IPS-18c (cell line): ENCODE measurements at regions not wholly inside any gene's neighbourhood (a gene's known extent, or its start where the extent isn't known, plus 50 kb on each side); places are given as distances from the start of the nearest gene placed in this dataset.

Source experiments
- H3K4me3 ChIP-seq: 2 replicates; pipeline ENCODE4 v1.7.0; 2013; ENCODE audit warnings: low read depth, mild to moderate bottlenecking, low read length, moderate library complexity; ENCODE audit not compliant: insufficient read depth
- H3K9me3 ChIP-seq: one replicate; pipeline ENCODE4 v1.6.1; 2013; ENCODE audit warnings: mild to moderate bottlenecking, low read length, moderate library complexity; ENCODE audit not compliant: control insufficient read depth, insufficient read depth

- Histone ChIP-seq H3K4me3 (no peak overlapping the region), H3K9me3 (no peaks in the 10 kb centered on the region)
Measured at GRCh38 chr14:34356264-34356654, 105.8 kb downstream of the SPTSSA start.

DNA sequence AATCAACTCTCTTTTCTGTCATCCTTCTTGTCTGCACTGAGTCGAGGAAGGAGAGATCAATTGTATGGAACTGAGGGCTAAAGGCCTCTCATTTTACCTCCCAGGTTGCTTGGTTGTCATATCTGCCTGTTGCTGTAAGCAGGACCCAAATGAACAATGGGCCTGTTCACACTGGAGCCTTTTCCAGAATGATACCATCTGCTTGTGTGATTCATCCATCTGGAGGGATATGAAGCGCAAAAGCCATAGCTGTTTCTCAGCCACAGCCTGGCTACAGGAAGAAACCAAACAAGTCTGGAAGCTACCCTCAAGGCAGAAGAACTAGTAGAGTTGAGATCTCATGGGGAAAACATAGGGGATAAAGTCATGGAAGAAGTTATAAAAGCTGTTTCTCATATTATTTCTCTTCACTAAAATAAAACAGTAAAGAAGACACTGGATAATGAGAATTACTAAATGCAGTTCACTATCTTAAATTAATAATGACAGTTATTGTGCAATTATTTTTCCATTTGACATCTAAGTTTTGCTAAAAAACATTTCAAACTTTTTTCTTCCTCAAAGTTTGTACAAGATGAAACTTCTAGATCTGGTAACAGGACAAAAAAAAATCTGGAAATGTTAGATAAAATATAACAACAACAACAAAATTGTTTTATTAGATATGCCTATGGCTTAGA is 106.3 kb downstream of the SPTSSA start:
- H3K9me3 ChIP-seq: no peaks in the 10 kb centered on the region
- no peak overlapping the region for H3K4me3 ChIP-seq

DNA sequence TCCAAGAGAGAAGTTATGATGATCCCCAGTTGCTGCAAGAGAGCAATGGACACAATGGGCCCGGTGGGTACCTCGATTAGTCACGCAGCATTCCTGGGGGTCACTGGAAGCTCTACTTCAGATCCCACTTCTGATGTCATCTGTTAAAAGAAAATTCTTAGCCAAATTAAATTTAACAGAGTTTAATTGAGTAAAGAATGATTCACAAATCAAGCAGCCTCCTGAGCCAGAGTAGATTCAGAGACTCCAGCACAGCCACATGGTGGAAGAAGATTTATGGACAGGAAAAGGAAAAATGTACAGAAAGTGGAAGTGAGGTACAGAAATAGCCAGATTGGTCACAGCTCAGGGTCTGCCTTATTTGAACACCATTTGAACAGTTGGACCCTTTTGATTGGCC is 107.5 kb downstream of the SPTSSA start:
- Histone ChIP-seq H3K9me3 (no peaks in the 10 kb centered on the region), H3K4me3 (no peak overlapping the region)

GRCh38 chr14:34350903-34351302 is 111.1 kb downstream of the SPTSSA start:
- peaks cover 2% of the 10 kb centered on the region for H3K9me3 ChIP-seq
- no peak overlapping the region for H3K4me3 ChIP-seq

DNA sequence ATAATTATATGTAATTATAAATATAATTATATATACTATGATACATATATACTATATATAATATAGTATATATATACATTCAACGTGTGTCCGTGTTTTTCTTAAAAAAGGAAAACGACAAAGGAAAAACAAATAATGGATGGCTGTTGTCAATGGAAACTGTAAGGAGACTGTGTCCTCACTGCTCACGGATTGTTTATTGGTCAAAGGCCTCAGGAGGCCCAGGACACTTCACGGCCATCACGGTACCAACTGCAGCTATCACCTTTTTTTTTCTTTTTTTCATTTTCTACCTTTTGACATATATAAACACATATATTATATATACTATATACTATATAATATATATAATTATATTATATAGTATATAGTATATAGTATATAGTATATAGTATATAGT is 113.4 kb downstream of the SPTSSA start:
- H3K4me3 ChIP-seq: no peak overlapping the region
- peaks cover 2% of the 10 kb centered on the region for H3K9me3 ChIP-seq

DNA sequence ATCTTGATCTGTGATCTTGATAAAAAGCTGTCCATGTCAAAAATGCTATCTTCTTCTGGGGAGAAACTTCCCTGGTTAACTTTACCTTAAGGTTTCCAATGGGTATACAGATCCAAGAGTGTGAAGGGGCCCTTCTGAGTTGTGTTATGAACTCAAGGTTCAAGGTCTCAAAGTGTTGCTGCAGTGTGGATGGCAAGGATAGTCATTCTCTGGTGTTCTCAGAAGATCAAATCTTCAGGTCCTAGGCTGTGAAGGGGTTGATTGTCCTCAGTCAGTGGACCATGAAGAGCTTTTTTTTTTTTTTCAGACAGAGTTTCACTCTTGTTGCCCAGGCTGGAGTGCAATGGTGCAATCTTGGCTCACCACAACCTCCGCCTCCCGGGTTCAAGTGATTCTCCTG is 114.4 kb downstream of the SPTSSA start:
- H3K9me3 ChIP-seq: peaks cover 2% of the 10 kb centered on the region
- H3K4me3 ChIP-seq: no peak overlapping the region

- H3K9me3 ChIP-seq: peaks cover 2% of the 10 kb centered on the region
- no peak overlapping the region; the same call in 1 of the 2 replicates for H3K4me3 ChIP-seq
Measured at GRCh38 chr14:34345718-34346465, 116.1 kb downstream of the SPTSSA start.

DNA sequence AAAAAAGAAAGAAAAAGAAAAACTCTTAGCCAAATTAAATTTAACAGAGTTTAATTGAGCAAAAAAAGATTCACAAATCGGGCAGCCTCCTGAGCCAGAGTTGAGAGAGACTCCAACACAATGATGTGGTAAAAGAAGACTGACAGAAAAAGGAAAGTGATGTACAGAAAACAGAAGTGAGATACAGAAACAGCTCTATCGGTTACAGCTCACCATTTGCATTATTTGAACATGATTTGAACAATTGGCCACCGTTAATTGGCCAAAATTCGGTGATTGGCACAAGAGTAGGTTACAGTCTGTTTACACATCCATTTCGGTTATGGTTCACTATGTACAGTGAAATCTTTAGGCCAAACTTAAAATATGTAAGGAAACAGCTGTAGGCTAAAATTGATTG is 117.7 kb downstream of the SPTSSA start:
- H3K4me3 ChIP-seq: no peak overlapping the region

GRCh38 chr14:34340025-34340625 is 121.9 kb downstream of the SPTSSA start:
- H3K9me3 ChIP-seq: no peaks in the 10 kb centered on the region
- no peak overlapping the region for H3K4me3 ChIP-seq

More for the DNA sequence above, 117.7 kb downstream of the SPTSSA start:
- peaks cover 2% of the 10 kb centered on the region for H3K9me3 ChIP-seq

GRCh38 chr14:34338056-34338455 is 124.0 kb downstream of the SPTSSA start:
- Histone ChIP-seq H3K4me3 (no peak overlapping the region), H3K9me3 (no peaks in the 10 kb centered on the region)

DNA sequence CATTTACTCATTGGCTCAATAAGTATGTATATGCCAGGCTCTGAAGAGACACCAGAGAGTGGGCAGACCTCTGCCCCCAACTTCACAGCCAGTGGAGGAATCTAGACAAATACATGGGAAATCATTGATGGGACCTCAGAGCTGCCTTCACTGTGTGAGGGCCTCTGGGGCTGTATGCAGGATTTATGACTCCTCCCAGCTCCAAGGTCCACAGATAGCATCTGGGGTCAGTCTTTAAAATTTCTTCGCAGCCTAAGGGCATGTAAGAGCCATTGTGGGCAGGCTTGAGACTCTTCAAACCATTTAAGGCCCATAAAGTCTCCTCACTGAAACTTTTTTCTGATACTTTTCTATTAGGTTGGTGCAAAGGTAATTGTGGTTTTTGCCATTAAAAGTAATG is 125.5 kb downstream of the SPTSSA start:
- Histone ChIP-seq H3K4me3 (no peak overlapping the region), H3K9me3 (no peaks in the 10 kb centered on the region)

- Histone ChIP-seq H3K9me3 (no peaks in the 10 kb centered on the region), H3K4me3 (no peak overlapping the region)
Measured at GRCh38 chr14:34335968-34336367, 126.1 kb downstream of the SPTSSA start.

- no peaks in the 10 kb centered on the region for H3K9me3 ChIP-seq
- no peak overlapping the region for H3K4me3 ChIP-seq
Measured at GRCh38 chr14:34334329-34334728, 127.7 kb downstream of the SPTSSA start.

- H3K9me3 ChIP-seq: no peaks in the 10 kb centered on the region
- no peak overlapping the region for H3K4me3 ChIP-seq
Measured at GRCh38 chr14:34331728-34332623, 130.1 kb downstream of the SPTSSA start.

GRCh38 chr14:34330846-34331245 is 131.2 kb downstream of the SPTSSA start:
- H3K4me3 ChIP-seq: no peak overlapping the region
- no peaks in the 10 kb centered on the region for H3K9me3 ChIP-seq

DNA sequence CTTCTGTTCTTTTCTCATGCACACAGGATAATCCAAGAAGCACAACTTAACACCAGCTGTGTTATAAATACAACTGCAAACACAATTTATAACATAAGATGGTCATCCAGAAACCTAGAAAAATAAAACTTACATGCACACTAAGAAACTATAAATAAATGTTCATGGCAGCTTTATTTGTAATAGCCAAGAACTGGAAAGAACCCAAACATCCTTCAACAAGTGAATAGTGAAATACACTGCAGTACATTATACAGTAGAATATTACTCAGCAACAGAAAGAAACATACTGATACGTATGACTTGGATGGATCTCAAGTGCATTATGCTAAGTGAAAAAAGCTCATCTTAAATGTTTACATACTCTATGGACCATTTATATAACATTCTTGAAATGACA is 132.7 kb downstream of the SPTSSA start:
- Histone ChIP-seq H3K9me3 (no peaks in the 10 kb centered on the region), H3K4me3 (no peak overlapping the region)

DNA sequence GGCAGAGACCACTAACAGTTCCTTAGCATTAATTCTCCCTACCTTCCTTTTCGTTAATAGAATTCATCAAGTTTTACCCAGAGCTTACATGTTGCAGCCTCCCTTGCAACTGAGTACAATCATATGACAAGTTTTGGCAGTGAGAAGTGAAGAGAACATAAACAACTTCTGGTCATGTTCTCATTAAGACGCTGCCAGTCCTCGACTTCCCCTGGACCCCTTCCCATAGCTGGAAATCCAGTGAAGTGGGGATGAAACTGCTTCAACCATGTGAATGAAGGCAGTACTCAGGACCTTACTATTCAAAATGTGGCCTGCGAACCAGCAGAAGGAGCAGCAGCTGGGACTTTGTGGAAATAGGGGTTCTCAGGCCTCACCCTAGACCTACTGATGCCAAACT is 133.9 kb downstream of the SPTSSA start:
- H3K9me3 ChIP-seq: no peaks in the 10 kb centered on the region
- H3K4me3 ChIP-seq: no peak overlapping the region
